Mesenchymal stem cell (in vitro differentiated cells and primary cell): ENCODE measurements at regions not wholly inside any gene's neighbourhood (a gene's known extent, or its start where the extent isn't known, plus 50 kb on each side); places are given as distances from the start of the nearest gene placed in this dataset.

Experiments
- DNase-seq: peaks from one replicate; pipeline ENCODE4 v3.0.0-alpha.2; 2013
- H2AFZ ChIP-seq: one replicate; pipeline ENCODE4 v1.6.1; 2013; ENCODE audit warnings: low read depth, mild to moderate bottlenecking, control low read depth, inconsistent platforms, low read length, moderate library complexity
- H2AK5ac ChIP-seq: 2 replicates; pipeline ENCODE4 v1.6.1; 2013; ENCODE audit warnings: low read length, moderate library complexity, mild to moderate bottlenecking, inconsistent platforms; ENCODE audit not compliant: severe bottlenecking
- H2BK120ac ChIP-seq: one replicate; pipeline ENCODE4 v1.6.1; 2013; ENCODE audit warnings: low read depth, mild to moderate bottlenecking, inconsistent platforms, low read length, moderate library complexity
- H2BK12ac ChIP-seq, 2 experiments: one replicate each; pipeline ENCODE4 v1.6.1; 2013; ENCODE audit warnings: inconsistent platforms in 2 of 2, low read length in 2 of 2, mild to moderate bottlenecking in 2 of 2, moderate library complexity in 2 of 2, control low read depth in 1 of 2
- H2BK15ac ChIP-seq: one replicate; pipeline ENCODE4 v1.6.1; 2013; ENCODE audit warnings: mild to moderate bottlenecking, low read depth, inconsistent platforms; ENCODE audit not compliant: poor library complexity, severe bottlenecking
- H2BK5ac ChIP-seq: 2 replicates; pipeline ENCODE4 v1.6.1; 2013; ENCODE audit warnings: low read depth, mild to moderate bottlenecking, low read length, control low read depth, inconsistent platforms; ENCODE audit not compliant: poor library complexity, severe bottlenecking
- H3K14ac ChIP-seq, 2 experiments: one replicate each; pipeline ENCODE4 v1.6.1; 2013; ENCODE audit warnings: inconsistent platforms in 2 of 2, low read length in 2 of 2, control low read depth in 1 of 2, mild to moderate bottlenecking in 1 of 2, moderate library complexity in 1 of 2
- H3K18ac ChIP-seq, 2 experiments: one replicate each; pipeline ENCODE4 v1.6.1; 2013; ENCODE audit warnings: inconsistent platforms in 2 of 2, low read length in 2 of 2, control low read depth in 1 of 2, low read depth in 1 of 2, mild to moderate bottlenecking in 1 of 2
- H3K23ac ChIP-seq, 2 experiments: one replicate each; pipeline ENCODE4 v1.6.1; 2013; ENCODE audit warnings: inconsistent platforms in 2 of 2, low read length in 2 of 2, mild to moderate bottlenecking in 2 of 2, moderate library complexity in 2 of 2, control low read depth in 1 of 2
- H3K27ac ChIP-seq: 2 replicates; pipeline ENCODE4 v1.5.1; 2013; ENCODE audit warnings: mild to moderate bottlenecking, moderate library complexity, low read length, control low read depth, inconsistent platforms; ENCODE audit not compliant: poor library complexity, severe bottlenecking
- H3K27me3 ChIP-seq, 2 experiments: 2 replicates each; pipeline versions ENCODE4 v1.6.1 to v1.7.0; 2013; ENCODE audit warnings: low read length in 2 of 2, mild to moderate bottlenecking in 2 of 2, moderate library complexity in 2 of 2, control low read depth in 1 of 2, inconsistent platforms in 1 of 2; ENCODE audit not compliant: control insufficient read depth in 1 of 2, insufficient read depth in 1 of 2
- H3K36me3 ChIP-seq, 2 experiments: 2 replicates each; pipeline versions ENCODE4 v1.6.1 to v1.7.0; 2013; ENCODE audit warnings: low read length in 2 of 2, control low read depth in 1 of 2, inconsistent platforms in 1 of 2, low read depth in 1 of 2, mild to moderate bottlenecking in 1 of 2; ENCODE audit not compliant: insufficient read depth in 2 of 2, control insufficient read depth in 1 of 2
- H3K4ac ChIP-seq, 2 experiments: one replicate each; pipeline ENCODE4 v1.6.1; 2013; ENCODE audit warnings: inconsistent platforms in 2 of 2, low read length in 2 of 2, mild to moderate bottlenecking in 2 of 2, moderate library complexity in 2 of 2, control low read depth in 1 of 2, low read depth in 1 of 2
- H3K4me1 ChIP-seq: 2 replicates; pipeline ENCODE4 v1.6.1; 2013; ENCODE audit warnings: low read depth, low read length, control low read depth; ENCODE audit not compliant: control insufficient read depth, insufficient read depth
- H3K4me2 ChIP-seq: 2 replicates; pipeline ENCODE4 v1.6.1; 2013; ENCODE audit warnings: low read length, mild to moderate bottlenecking, inconsistent platforms; ENCODE audit not compliant: poor library complexity, severe bottlenecking
- H3K4me3 ChIP-seq, 2 experiments: 2 replicates each; pipeline versions ENCODE4 v1.5.1 to v1.7.0; 2013; ENCODE audit warnings: low read length in 2 of 2, mild to moderate bottlenecking in 2 of 2, control low read depth in 1 of 2, low read depth in 1 of 2; ENCODE audit not compliant: insufficient read depth in 1 of 2
- H3K79me1 ChIP-seq: replicated peaks from 2 replicates; pipeline ENCODE4 v1.6.1; 2013; ENCODE audit warnings: mild to moderate bottlenecking, control low read depth, low read length, inconsistent platforms; ENCODE audit not compliant: poor library complexity, severe bottlenecking
- H3K9ac ChIP-seq: 2 replicates; pipeline ENCODE4 v1.7.0; 2013; ENCODE audit warnings: mild to moderate bottlenecking, low read length, moderate library complexity
- H3K9me3 ChIP-seq: 2 replicates; pipeline ENCODE4 v1.7.0; 2013; ENCODE audit warnings: mild to moderate bottlenecking, low read length; ENCODE audit not compliant: control insufficient read depth
- H4K8ac ChIP-seq: one replicate; pipeline ENCODE4 v1.6.1; 2013; ENCODE audit warnings: inconsistent platforms, mild to moderate bottlenecking, low read length, moderate library complexity
- H4K91ac ChIP-seq: one replicate; pipeline ENCODE4 v1.6.1; 2013; ENCODE audit warnings: mild to moderate bottlenecking, low read length, inconsistent platforms
- WGBS: methylation state at CpG from one replicate; pipeline ENCODE4 v1.1.7; 2013; ENCODE audit warnings: mixed read lengths; 5-methylcytosine and 5-hydroxymethylcytosine counted together

- Histone ChIP-seq H3K4me2 (no peak overlapping the region), H3K14ac (no peak overlapping the region), H2BK15ac (no peak overlapping the region), H3K4ac (no peak overlapping the region), H3K4me3 (no peak overlapping the region), H3K23ac (no peak overlapping the region), H3K9ac (no peak overlapping the region), H3K18ac (no peak overlapping the region), H4K8ac (no peak overlapping the region), H3K27ac (no peak overlapping the region), H3K27me3 (no peaks in the 10 kb centered on the region), H2AFZ (no peak overlapping the region), H3K79me1 (no peaks in the 10 kb centered on the region), H3K36me3 (no peaks in the 10 kb centered on the region), H2BK12ac (no peak overlapping the region), H2BK5ac (no peak overlapping the region), H2BK120ac (no peak overlapping the region), H3K9me3 (peaks cover 9% of the 10 kb centered on the region), H2AK5ac (no peak overlapping the region), H4K91ac (no peak overlapping the region), H3K4me1 (no peaks in the 10 kb centered on the region)
- no peak for DNase-seq
- 65% methylated on average over 3 of the region's 4 CpGs for whole genome bisulfite sequencing
Measured at GRCh38 chr2:114384441-114384840, 58.0 kb upstream of the DPP10 start.

GRCh38 chr2:114389021-114389420 lies 53.4 kb upstream of the DPP10 start:
- Histone ChIP-seq H3K14ac (no peak overlapping the region), H3K9ac (no peak overlapping the region), H3K23ac (no peak overlapping the region), H3K27me3 (no peaks in the 10 kb centered on the region), H3K4me3 (no peak overlapping the region), H2AFZ (no peak overlapping the region), H3K9me3 (peaks cover 6% of the 10 kb centered on the region), H4K8ac (no peak overlapping the region), H4K91ac (no peak overlapping the region), H2AK5ac (no peak overlapping the region), H2BK120ac (no peak overlapping the region), H3K27ac (no peak overlapping the region), H2BK12ac (no peak overlapping the region), H3K79me1 (no peaks in the 10 kb centered on the region), H3K4me1 (no peaks in the 10 kb centered on the region), H3K18ac (no peak overlapping the region), H2BK15ac (no peak overlapping the region), H3K4me2 (no peak overlapping the region), H3K4ac (no peak overlapping the region), H3K36me3 (no peaks in the 10 kb centered on the region), H2BK5ac (no peak overlapping the region)
- no peak for DNase-seq
- no CpG with 5 or more reads among the region's 4 CpGs for WGBS
